Gastrocnemius medialis (tissue), 4 donors: ENCODE measurements at regions not wholly inside any gene's neighbourhood (a gene's known extent, or its start where the extent isn't known, plus 50 kb on each side); places are given as distances from the start of the nearest gene placed in this dataset.
A peak's percentile ranks its signal among the peaks of the same experiment; 100 is the strongest.

Source experiments
- ATAC-seq, 2 donors: fragments of 150-250 bp; one replicate each; pipeline ENCODE4 v1.9.1; 2016
- DNase-seq, 2 donors: peaks; one replicate each; pipeline ENCODE4 v3.0.0-alpha.2; 2019
- H3K27ac ChIP-seq, 4 donors: fragments of 200-600 bp; sonication (generic); 1 replicate in 1 of 4; 2 replicates in 3 of 4; pipeline ENCODE4 v1.5.1; 2016 to 2018; ENCODE audit warnings: mild to moderate bottlenecking in 2 of 4, moderate library complexity in 1 of 4
- H3K27me3 ChIP-seq, 3 donors: fragments of 200-600 bp; sonication (generic) in 2 of 3; 1 replicate in 1 of 3; 2 replicates in 2 of 3; pipeline versions ENCODE4 v1.5.1 to v1.6.0; 2016 to 2019; ENCODE audit warnings: mild to moderate bottlenecking in 1 of 3, moderate library complexity in 1 of 3
- H3K36me3 ChIP-seq, 2 donors: fragments of 200-600 bp; sonication (generic) in 1 of 2; one replicate each; pipeline ENCODE4 v1.5.1; 2017 to 2018
- H3K4me1 ChIP-seq, 2 donors: fragments of 200-600 bp; sonication (generic) in 1 of 2; one replicate each; pipeline ENCODE4 v1.5.1; 2016 to 2017; ENCODE audit warnings: mild to moderate bottlenecking in 2 of 2
- H3K4me3 ChIP-seq, 4 donors: fragments of 200-600 bp; sonication (generic) in 3 of 4; 1 replicate in 1 of 4; 2 replicates in 3 of 4; pipeline ENCODE4 v1.5.1; 2016 to 2019; ENCODE audit warnings: mild to moderate bottlenecking in 2 of 4
- H3K9me3 ChIP-seq, 3 donors: fragments of 200-600 bp; sonication (generic) in 2 of 3; 1 replicate in 1 of 3; 2 replicates in 2 of 3; pipeline ENCODE4 v1.5.1; 2016 to 2019
- CTCF ChIP-seq, 5 experiments: fragments of 450-650 bp in 3 of 5; fragments of 200-600 bp in 2 of 5; sonication (generic) in 2 of 5; IDR thresholded peaks in 4 of 5; conservative IDR thresholded peaks in 1 of 5; 1 replicate in 4 of 5; 2 replicates in 1 of 5; pipeline ENCODE4 v1.5.1; 2016 to 2019; ENCODE audit warnings: antibody characterized with exemption in 5 of 5, mild to moderate bottlenecking in 3 of 5, moderate library complexity in 3 of 5
- POLR2A ChIP-seq, 2 donors: fragments of 450-650 bp; IDR thresholded peaks; one replicate each; pipeline ENCODE4 v1.6.1; 2017; ENCODE audit warnings: antibody characterized with exemption in 2 of 2, mild to moderate bottlenecking in 2 of 2, moderate library complexity in 2 of 2
- in situ Hi-C, 4 donors: fragments of 200-750 bp; cut with MboI; loops; one replicate each; pipeline versions ENCODE4 v1.15.0 to v1.8.0; 2017; ENCODE audit warnings: low sequenced_read_pairs in 4 of 4
- intact Hi-C: fragments of 100-400 bp; cut with DNase I; formaldehyde crosslinking; loops from one replicate; pipeline ENCODE4 v1.15.1; 2023; ENCODE audit warnings: low total_unique reads

- Histone ChIP-seq H3K4me3 (no peak overlapping the region), H3K9me3 (no peaks in the 10 kb centered on the region), H3K36me3 (no peaks in the 10 kb centered on the region), H3K27ac (no peak overlapping the region), H3K4me1 (no peaks in the 10 kb centered on the region), H3K27me3 (no peaks in the 10 kb centered on the region)
- in situ Hi-C loops (loop anchor here in 1 of 4 donors (10.0 kb wide), 1 partner anchor 58 kb away; no protein-coding TSS in a partner anchor), intact Hi-C loops (no loop called here)
- TF ChIP-seq CTCF (IDR thresholded peaks at IDR 0.05 in 4 of 5, conservative IDR thresholded peaks at IDR 0.05 in 1 of 5): no peak
- no peak for TF ChIP-seq POLR2A (IDR thresholded peaks at IDR 0.05)
- DNase-seq (no peak), ATAC-seq (no peak)
Observed at GRCh38 chr20:10922506-10922905, 248.7 kb upstream of the JAG1 start.

- DNase-seq (no peak), ATAC-seq (no peak)
- TF ChIP-seq POLR2A (IDR thresholded peaks at IDR 0.05) (no peak), CTCF (IDR thresholded peaks at IDR 0.05 in 4 of 5, conservative IDR thresholded peaks at IDR 0.05 in 1 of 5) (no peak)
- no peaks in the 10 kb centered on the region for H3K4me1 ChIP-seq
- no peaks in the 10 kb centered on the region for H3K9me3 ChIP-seq
- H3K27ac ChIP-seq: no peak overlapping the region
- H3K4me3 ChIP-seq: no peak overlapping the region
- no peaks in the 10 kb centered on the region for H3K27me3 ChIP-seq
- intact Hi-C loops (no loop called here), in situ Hi-C loops (loop anchor here in 1 of 4 donors (10.0 kb wide), 1 partner anchor 58 kb away; no protein-coding TSS in a partner anchor)
- no peaks in the 10 kb centered on the region for H3K36me3 ChIP-seq
Observed at GRCh38 chr20:10922941-10923340, 249.1 kb upstream of the JAG1 start.

GRCh38 chr20:10924644-10925201 lies 250.9 kb upstream of the JAG1 start:
- in situ Hi-C loops: loop anchor here in 1 of 4 donors (10.0 kb wide), 1 partner anchor 60 kb away; no protein-coding TSS in a partner anchor
- DNase-seq: no peak
- intact Hi-C loops: no loop called here
- no peaks in the 10 kb centered on the region for H3K36me3 ChIP-seq
- no peaks in the 10 kb centered on the region for H3K9me3 ChIP-seq
- TF ChIP-seq CTCF (IDR thresholded peaks at IDR 0.05 in 4 of 5, conservative IDR thresholded peaks at IDR 0.05 in 1 of 5) (no peak), POLR2A (IDR thresholded peaks at IDR 0.05) (no peak)
- no peaks in the 10 kb centered on the region for H3K27me3 ChIP-seq
- no peak overlapping the region for H3K4me3 ChIP-seq
- peak; percentile 8 to 40 for ATAC-seq
- no peak overlapping the region for H3K27ac ChIP-seq
- H3K4me1 ChIP-seq: no peaks in the 10 kb centered on the region

GRCh38 chr20:10925767-10926166 lies 252.0 kb upstream of the JAG1 start:
- Histone ChIP-seq H3K9me3 (no peaks in the 10 kb centered on the region), H3K4me1 (no peaks in the 10 kb centered on the region), H3K4me3 (no peak overlapping the region), H3K36me3 (no peaks in the 10 kb centered on the region), H3K27me3 (no peaks in the 10 kb centered on the region), H3K27ac (no peak overlapping the region)
- ATAC-seq (no peak), DNase-seq (no peak)
- TF ChIP-seq POLR2A (IDR thresholded peaks at IDR 0.05) (no peak), CTCF (IDR thresholded peaks at IDR 0.05 in 4 of 5, conservative IDR thresholded peaks at IDR 0.05 in 1 of 5) (no peak)
- intact Hi-C loops: no loop called here
- in situ Hi-C loops: loop anchor here in 1 of 4 donors (10.0 kb wide), 1 partner anchor 61 kb away; no protein-coding TSS in a partner anchor
